Activated naive CD4-positive, alpha-beta T cell treated with anti-CD3 and anti-CD28 coated beads, Interleukin-2, amount 10 ng/mL, durations not matched to agents 7 days and 5 days (primary cell): ENCODE measurements at regions not wholly inside any gene's neighbourhood (a gene's known extent, or its start where the extent isn't known, plus 50 kb on each side); places are given as distances from the start of the nearest gene placed in this dataset.

ENCODE experiments used
- CTCF ChIA-PET: fragments of 350-600 bp; sonication (Branson Sonifier 250); formaldehyde crosslinking; loops from one replicate; lab custom pipeline; 2021; ENCODE audit warnings: antibody characterized with exemption; lab: Charles Lee
- DNase-seq: peaks from one replicate; pipeline ENCODE4 v3.0.0-alpha.2; 2020
- H3K27ac Mint-ChIP-seq: one replicate; pipeline ENCODE4 v1.8.0; 2021; ENCODE audit warnings: mild to moderate bottlenecking, moderate library complexity, mixed read lengths
- H3K27me3 Mint-ChIP-seq: one replicate; pipeline ENCODE4 v1.8.0; 2021; ENCODE audit warnings: mild to moderate bottlenecking, mixed read lengths
- H3K36me3 Mint-ChIP-seq: one replicate; pipeline ENCODE4 v1.8.0; 2021; ENCODE audit warnings: mixed read lengths
- H3K4me1 Mint-ChIP-seq: one replicate; pipeline ENCODE4 v1.8.0; 2021; ENCODE audit warnings: mixed read lengths
- H3K4me3 Mint-ChIP-seq: one replicate; pipeline ENCODE4 v1.8.0; 2021; ENCODE audit warnings: mild to moderate bottlenecking, moderate library complexity, mixed read lengths
- H3K9me3 Mint-ChIP-seq: one replicate; pipeline ENCODE4 v1.8.0; 2021; ENCODE audit warnings: mixed read lengths

GRCh38 chr21:27807596-27807995 is 840.7 kb upstream of the ADAMTS5 start:
- Mint-ChIP-seq H3K27ac (no peak overlapping the region), H3K36me3 (no peaks in the 10 kb centered on the region), H3K4me1 (no peaks in the 10 kb centered on the region), H3K4me3 (no peak overlapping the region), H3K27me3 (no peaks in the 10 kb centered on the region), H3K9me3 (no peaks in the 10 kb centered on the region)
- CTCF ChIA-PET, result no interaction called here
- no peak for DNase-seq

- Mint-ChIP-seq H3K27me3 (no peaks in the 10 kb centered on the region), H3K4me3 (no peak overlapping the region), H3K4me1 (no peaks in the 10 kb centered on the region), H3K9me3 (no peaks in the 10 kb centered on the region), H3K36me3 (no peaks in the 10 kb centered on the region), H3K27ac (no peak overlapping the region)
- DNase-seq, result no peak
- CTCF ChIA-PET, result no interaction called here
Observed at GRCh38 chr21:27806281-27806680, 839.4 kb upstream of the ADAMTS5 start.

- DNase-seq, result no peak
- CTCF ChIA-PET, result interaction anchor here (0.6 kb wide), 1 partner anchor 703 kb away, joined by 4 read pairs; no protein-coding TSS in a partner anchor
- H3K27ac Mint-ChIP-seq, result no peak overlapping the region
- no peaks in the 10 kb centered on the region for H3K36me3 Mint-ChIP-seq
- no peaks in the 10 kb centered on the region for H3K4me1 Mint-ChIP-seq
- no peaks in the 10 kb centered on the region for H3K27me3 Mint-ChIP-seq
- no peak overlapping the region for H3K4me3 Mint-ChIP-seq
- H3K9me3 Mint-ChIP-seq, result no peaks in the 10 kb centered on the region
Observed at GRCh38 chr21:27805696-27806095, 838.8 kb upstream of the ADAMTS5 start.

- Mint-ChIP-seq H3K4me1 (no peaks in the 10 kb centered on the region), H3K4me3 (no peak overlapping the region), H3K9me3 (no peaks in the 10 kb centered on the region), H3K27ac (no peak overlapping the region), H3K27me3 (no peaks in the 10 kb centered on the region), H3K36me3 (no peaks in the 10 kb centered on the region)
- CTCF ChIA-PET, result no interaction called here
- no peak for DNase-seq
Observed at GRCh38 chr21:27804515-27804914, 837.6 kb upstream of the ADAMTS5 start.

GRCh38 chr21:27803571-27803970 is 836.7 kb upstream of the ADAMTS5 start:
- DNase-seq, result no peak
- Mint-ChIP-seq H3K36me3 (no peaks in the 10 kb centered on the region), H3K4me3 (no peak overlapping the region), H3K4me1 (no peaks in the 10 kb centered on the region), H3K27ac (no peak overlapping the region), H3K9me3 (no peaks in the 10 kb centered on the region), H3K27me3 (no peaks in the 10 kb centered on the region)
- CTCF ChIA-PET, result interaction anchor here (0.6 kb wide), 1 partner anchor 34 kb away, joined by 3 read pairs; no protein-coding TSS in a partner anchor

GRCh38 chr21:27802816-27803475 is 836.1 kb upstream of the ADAMTS5 start:
- no peak overlapping the region for H3K27ac Mint-ChIP-seq
- DNase-seq, result no peak
- CTCF ChIA-PET, result interaction anchor here (0.6 kb wide), 1 partner anchor 34 kb away, joined by 3 read pairs; no protein-coding TSS in a partner anchor
- no peaks in the 10 kb centered on the region for H3K9me3 Mint-ChIP-seq
- no peaks in the 10 kb centered on the region for H3K27me3 Mint-ChIP-seq
- H3K36me3 Mint-ChIP-seq, result no peaks in the 10 kb centered on the region
- no peaks in the 10 kb centered on the region for H3K4me1 Mint-ChIP-seq
- H3K4me3 Mint-ChIP-seq, result no peak overlapping the region

- no peak for DNase-seq
- no peak overlapping the region for H3K27ac Mint-ChIP-seq
- H3K9me3 Mint-ChIP-seq, result no peaks in the 10 kb centered on the region
- no peaks in the 10 kb centered on the region for H3K36me3 Mint-ChIP-seq
- no peaks in the 10 kb centered on the region for H3K27me3 Mint-ChIP-seq
- H3K4me1 Mint-ChIP-seq, result no peaks in the 10 kb centered on the region
- CTCF ChIA-PET, result no interaction called here
- H3K4me3 Mint-ChIP-seq, result no peak overlapping the region
Observed at GRCh38 chr21:27799861-27800260, 833.0 kb upstream of the ADAMTS5 start.

GRCh38 chr21:27796106-27796505 is 829.2 kb upstream of the ADAMTS5 start:
- Mint-ChIP-seq H3K9me3 (no peaks in the 10 kb centered on the region), H3K4me3 (no peak overlapping the region), H3K27me3 (no peaks in the 10 kb centered on the region), H3K4me1 (no peaks in the 10 kb centered on the region), H3K36me3 (no peaks in the 10 kb centered on the region), H3K27ac (no peak overlapping the region)
- no peak for DNase-seq
- CTCF ChIA-PET, result no interaction called here

- no peak overlapping the region for H3K27ac Mint-ChIP-seq
- no peaks in the 10 kb centered on the region for H3K27me3 Mint-ChIP-seq
- no peak for DNase-seq
- CTCF ChIA-PET, result no interaction called here
- H3K36me3 Mint-ChIP-seq, result no peaks in the 10 kb centered on the region
- no peak overlapping the region for H3K4me3 Mint-ChIP-seq
- H3K9me3 Mint-ChIP-seq, result no peaks in the 10 kb centered on the region
- H3K4me1 Mint-ChIP-seq, result no peaks in the 10 kb centered on the region
Observed at GRCh38 chr21:27795418-27795817, 828.5 kb upstream of the ADAMTS5 start.

- no peak for DNase-seq
- no peak overlapping the region for H3K4me3 Mint-ChIP-seq
- peaks cover under 1% of the 10 kb centered on the region for H3K9me3 Mint-ChIP-seq
- H3K36me3 Mint-ChIP-seq, result no peaks in the 10 kb centered on the region
- no peaks in the 10 kb centered on the region for H3K27me3 Mint-ChIP-seq
- CTCF ChIA-PET, result no interaction called here
- H3K27ac Mint-ChIP-seq, result no peak overlapping the region
- no peaks in the 10 kb centered on the region for H3K4me1 Mint-ChIP-seq
Observed at GRCh38 chr21:27793901-27794300, 827.0 kb upstream of the ADAMTS5 start.

GRCh38 chr21:27787046-27787445 is 820.2 kb upstream of the ADAMTS5 start:
- no peak overlapping the region for H3K4me3 Mint-ChIP-seq
- DNase-seq, result no peak
- H3K27me3 Mint-ChIP-seq, result no peaks in the 10 kb centered on the region
- no peak overlapping the region for H3K27ac Mint-ChIP-seq
- no peaks in the 10 kb centered on the region for H3K36me3 Mint-ChIP-seq
- H3K4me1 Mint-ChIP-seq, result no peaks in the 10 kb centered on the region
- H3K9me3 Mint-ChIP-seq, result peaks cover 7% of the 10 kb centered on the region
- CTCF ChIA-PET, result no interaction called here

- Mint-ChIP-seq H3K36me3 (no peaks in the 10 kb centered on the region), H3K27ac (no peak overlapping the region), H3K27me3 (no peaks in the 10 kb centered on the region), H3K4me3 (no peak overlapping the region), H3K4me1 (no peaks in the 10 kb centered on the region), H3K9me3 (peaks cover 9% of the 10 kb centered on the region)
- no peak for DNase-seq
- CTCF ChIA-PET, result no interaction called here
Observed at GRCh38 chr21:27779606-27780005, 812.7 kb upstream of the ADAMTS5 start.

- CTCF ChIA-PET, result no interaction called here
- H3K4me1 Mint-ChIP-seq, result no peaks in the 10 kb centered on the region
- no peaks in the 10 kb centered on the region for H3K36me3 Mint-ChIP-seq
- no peak for DNase-seq
- no peak overlapping the region for H3K27ac Mint-ChIP-seq
- H3K27me3 Mint-ChIP-seq, result no peaks in the 10 kb centered on the region
- peaks cover 8% of the 10 kb centered on the region for H3K9me3 Mint-ChIP-seq
- H3K4me3 Mint-ChIP-seq, result no peak overlapping the region
Observed at GRCh38 chr21:27776925-27777553, 810.2 kb upstream of the ADAMTS5 start.

GRCh38 chr21:27772816-27773215 is 805.9 kb upstream of the ADAMTS5 start:
- Mint-ChIP-seq H3K27ac (no peak overlapping the region), H3K9me3 (peaks cover 4% of the 10 kb centered on the region), H3K27me3 (no peaks in the 10 kb centered on the region), H3K4me3 (no peak overlapping the region), H3K4me1 (no peaks in the 10 kb centered on the region), H3K36me3 (no peaks in the 10 kb centered on the region)
- DNase-seq, result no peak
- CTCF ChIA-PET, result no interaction called here

- Mint-ChIP-seq H3K27ac (no peak overlapping the region), H3K9me3 (peaks cover 4% of the 10 kb centered on the region), H3K27me3 (no peaks in the 10 kb centered on the region), H3K4me1 (no peaks in the 10 kb centered on the region), H3K4me3 (no peak overlapping the region), H3K36me3 (no peaks in the 10 kb centered on the region)
- no peak for DNase-seq
- CTCF ChIA-PET, result no interaction called here
Observed at GRCh38 chr21:27771938-27772483, 805.1 kb upstream of the ADAMTS5 start.
